HG03097 (cell line): ENCODE measurements at regions not wholly inside any gene's neighbourhood (a gene's known extent, or its start where the extent isn't known, plus 50 kb on each side); places are given as distances from the start of the nearest gene placed in this dataset.
"Not testable (repeated sequence)": the region's sequence is repeated elsewhere in the genome, so short reads cannot be mapped to it uniquely, and the experiment has no call there.

ENCODE experiments used
- ATAC-seq: cut with Tn5 transposase; IDR thresholded peaks from one replicate; pipeline ENCODE4 v1.9.1; 2021; ENCODE audit not compliant: unreplicated experiment, low FRiP score

DNA sequence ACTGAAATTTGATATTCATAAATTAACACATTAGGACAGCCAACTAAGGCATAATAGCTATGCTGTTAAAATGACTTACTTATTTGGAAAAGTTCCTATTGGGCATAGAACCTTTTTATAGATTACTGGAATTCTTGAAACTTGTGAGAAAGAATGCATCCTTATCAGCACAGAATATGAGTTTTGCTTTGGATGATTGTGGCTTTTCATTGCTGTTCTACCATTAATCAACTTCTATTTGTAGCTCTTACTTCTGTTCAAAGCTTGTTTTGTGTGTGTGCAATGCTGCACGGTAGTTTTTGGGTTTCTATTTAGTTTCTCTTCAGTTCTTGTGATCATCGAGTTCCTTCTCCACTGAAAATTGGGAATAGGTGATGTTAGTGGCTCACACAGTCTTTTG is 152.4 kb upstream of the PELI2 start:
- no peak for ATAC-seq

DNA sequence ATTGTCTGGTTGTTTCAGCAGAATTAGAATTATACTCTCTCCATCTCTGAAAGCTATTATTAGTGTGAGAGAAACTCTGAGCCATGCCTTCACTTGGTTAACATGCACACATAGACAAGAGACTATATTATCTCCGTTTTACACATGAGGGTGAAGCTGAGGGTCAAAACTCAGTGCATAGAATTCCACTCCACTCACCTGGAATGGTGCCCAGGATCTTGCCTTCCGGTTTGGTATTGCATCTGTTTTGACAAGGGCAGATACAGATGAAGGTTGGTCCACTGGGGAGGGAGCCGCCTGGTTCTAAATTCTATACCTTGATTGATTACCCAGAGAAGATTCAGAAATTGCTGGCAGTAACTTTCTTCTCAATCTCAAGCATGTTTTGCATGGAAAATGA is 149.5 kb upstream of the PELI2 start:
- ATAC-seq = no peak

DNA sequence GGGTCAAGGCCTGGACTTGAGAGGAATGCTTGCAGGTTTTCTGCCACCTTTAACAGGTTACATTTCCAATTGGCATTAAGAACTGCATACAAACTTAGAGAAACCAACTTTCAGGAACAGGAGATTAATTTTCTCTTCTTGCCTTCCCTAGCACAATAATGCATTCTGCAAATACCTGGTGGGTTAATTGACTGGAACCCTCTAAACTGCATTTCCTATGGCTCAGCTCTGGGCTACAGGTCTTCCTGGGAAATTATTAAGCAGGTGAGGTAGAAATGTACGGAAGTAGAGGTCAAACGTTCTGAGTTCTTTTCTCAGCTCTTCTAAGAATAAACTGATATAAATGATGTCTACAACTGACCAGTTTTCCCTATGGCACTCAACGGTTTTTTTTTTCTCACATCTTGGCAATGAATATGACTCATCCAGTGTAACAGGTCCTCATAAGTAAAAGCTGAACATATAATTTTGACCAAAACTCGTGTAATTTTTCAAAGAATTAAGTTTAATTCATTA is 144.9 kb upstream of the PELI2 start:
- ATAC-seq = no peak

DNA sequence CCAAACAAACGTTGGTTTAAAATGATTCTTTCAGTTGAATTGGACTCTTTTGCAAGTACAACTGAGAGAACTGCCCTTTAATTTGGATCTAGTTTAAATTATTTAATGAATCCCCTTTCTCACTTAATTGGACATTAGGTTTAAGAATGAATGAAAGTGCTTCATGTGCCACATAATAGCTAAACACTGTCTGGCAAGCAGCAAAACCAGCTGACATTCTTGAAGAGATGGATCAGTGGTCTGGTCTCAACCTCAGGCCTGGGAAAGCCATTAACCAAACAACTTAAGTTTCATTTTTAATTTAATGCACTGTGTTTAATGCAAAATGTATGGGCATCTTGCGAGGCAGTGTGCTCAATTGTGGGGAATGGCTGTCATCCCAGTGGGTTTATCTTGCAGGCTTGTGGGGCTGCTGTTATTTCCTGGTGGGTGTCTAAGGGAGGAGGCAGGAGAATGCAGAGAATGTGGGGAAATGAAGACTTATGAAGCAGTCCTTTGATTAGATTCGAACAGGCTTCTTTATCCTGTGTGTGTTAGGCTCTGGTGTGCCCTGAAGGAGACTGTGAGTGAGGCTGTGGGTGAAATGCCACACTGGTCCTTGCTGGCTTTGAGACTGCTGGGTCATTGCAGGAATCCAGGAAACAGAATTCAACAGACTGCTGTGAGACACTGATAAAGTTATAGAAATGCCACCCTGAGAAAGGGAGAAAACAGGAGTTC is 144.1 kb upstream of the PELI2 start:
- ATAC-seq = no peak

DNA sequence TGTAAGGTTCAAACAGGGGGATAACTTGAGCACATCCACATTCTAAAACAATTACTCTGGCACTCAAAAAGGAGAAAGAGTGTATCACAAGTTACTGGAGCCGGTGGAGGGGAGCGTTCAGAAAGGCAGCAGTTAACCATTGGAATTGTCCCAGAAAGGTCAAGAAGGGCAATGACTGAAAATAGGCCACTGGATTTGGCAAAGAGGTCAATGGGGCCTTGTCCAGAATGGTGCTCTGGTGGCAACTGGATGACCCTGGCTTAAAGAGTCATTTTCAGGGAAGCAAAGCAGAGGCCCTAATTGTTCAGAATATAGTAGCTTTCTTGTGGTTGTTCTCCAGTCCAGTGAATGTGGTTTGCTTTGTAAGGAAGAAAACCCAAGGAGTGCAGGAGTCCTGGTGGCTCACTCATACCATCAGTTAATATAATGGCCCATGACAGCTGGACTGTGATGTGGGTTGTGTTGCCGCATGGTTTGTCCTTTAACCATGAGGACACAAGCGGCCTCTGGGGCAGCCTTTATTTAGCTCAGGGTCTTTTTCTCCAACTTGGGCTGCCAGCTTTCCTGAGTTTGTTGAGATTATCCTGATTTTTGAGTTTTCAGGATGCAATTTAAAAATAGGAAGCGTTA is 142.8 kb upstream of the PELI2 start:
- no peak for ATAC-seq

DNA sequence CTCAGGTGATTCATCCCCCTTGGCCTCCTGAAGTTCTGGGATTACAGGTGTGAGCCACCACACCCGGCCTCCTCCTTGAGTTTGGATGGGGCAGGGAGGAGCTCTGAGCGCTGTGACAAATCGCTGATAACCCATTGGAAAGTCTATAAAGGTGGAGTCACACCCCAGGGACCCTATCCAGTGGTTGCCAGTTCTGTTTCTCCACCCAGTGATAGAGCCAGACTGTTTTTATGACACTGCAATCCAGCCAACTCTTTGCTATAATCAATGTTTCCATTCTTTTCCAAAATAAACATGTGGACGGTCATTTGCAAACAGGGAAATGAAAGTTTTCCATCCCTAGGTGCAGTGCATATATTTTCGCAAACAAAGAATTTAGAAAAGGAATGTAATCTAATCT is 142.0 kb upstream of the PELI2 start:
- ATAC-seq = no peak

DNA sequence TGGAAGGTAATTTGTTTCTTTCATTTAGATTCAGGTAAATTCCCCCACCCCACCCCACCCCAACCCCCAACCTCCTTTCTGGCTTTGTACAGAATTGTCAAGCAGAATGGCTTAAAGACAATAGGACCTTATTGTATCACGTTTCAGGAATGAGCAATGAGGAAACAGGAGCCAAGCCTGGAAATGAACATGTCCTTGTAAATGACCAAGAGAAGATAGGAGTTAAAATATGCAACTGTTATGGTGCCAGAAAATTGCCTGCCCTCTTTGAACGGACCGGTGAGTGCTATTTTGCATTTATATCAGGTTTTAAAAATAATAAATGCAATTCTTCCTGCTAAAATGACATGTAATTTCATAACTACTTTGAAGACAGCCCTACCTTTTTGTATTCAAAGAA is 141.6 kb upstream of the PELI2 start:
- no peak for ATAC-seq

DNA sequence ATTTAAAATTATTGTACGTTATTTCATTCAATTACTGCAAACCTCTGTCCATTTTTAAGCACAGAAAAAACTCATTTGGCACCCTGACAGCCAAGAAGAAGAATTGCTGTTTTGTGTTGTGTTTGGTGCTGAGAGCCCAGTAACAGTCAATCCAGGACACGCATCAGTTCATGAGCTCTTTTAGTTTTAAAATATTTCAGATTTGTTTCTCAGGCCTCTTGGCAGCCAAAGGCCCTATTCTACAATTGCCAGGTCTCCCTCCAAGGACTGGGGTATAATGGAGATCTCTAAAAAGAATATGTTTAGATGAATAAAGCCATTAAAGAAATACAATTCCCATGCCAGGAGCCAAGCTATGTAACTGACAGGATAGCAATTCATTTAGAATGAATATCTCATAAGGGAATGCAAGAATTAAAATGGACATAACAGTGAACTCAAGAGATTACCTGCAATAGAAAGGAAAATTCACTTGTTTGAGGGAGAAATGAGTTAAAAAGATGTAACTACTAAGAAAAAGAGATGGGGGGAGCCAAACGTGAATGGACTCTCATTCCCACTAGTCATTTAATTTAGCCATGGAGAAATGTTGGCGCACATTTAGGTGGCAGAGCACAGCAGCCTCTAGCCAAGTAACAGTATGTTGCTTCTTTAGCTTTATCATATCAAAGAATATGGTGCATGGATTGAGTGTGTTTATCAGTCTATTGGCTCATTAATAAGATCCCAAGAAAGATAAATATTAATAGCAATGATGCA is 140.6 kb upstream of the PELI2 start:
- ATAC-seq = no peak

DNA sequence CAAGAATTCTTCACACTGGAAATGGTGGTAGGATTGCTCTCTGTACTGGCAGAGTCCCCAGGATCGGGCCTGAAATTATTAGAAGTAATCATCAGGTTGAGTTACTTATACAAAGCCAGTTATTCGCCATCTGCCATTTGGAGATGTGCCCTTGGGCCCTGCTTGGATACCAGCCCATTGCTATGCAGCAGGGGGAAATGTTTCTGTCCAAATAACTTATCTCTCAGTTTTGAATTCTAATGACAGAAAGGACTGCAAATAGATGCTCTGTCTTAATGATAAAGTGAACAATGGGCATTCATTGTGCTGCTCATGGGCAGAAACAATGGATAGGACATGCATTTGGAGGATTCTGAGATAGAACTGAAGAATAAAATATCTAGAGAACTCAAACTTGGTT is 139.1 kb upstream of the PELI2 start:
- ATAC-seq = no peak

DNA sequence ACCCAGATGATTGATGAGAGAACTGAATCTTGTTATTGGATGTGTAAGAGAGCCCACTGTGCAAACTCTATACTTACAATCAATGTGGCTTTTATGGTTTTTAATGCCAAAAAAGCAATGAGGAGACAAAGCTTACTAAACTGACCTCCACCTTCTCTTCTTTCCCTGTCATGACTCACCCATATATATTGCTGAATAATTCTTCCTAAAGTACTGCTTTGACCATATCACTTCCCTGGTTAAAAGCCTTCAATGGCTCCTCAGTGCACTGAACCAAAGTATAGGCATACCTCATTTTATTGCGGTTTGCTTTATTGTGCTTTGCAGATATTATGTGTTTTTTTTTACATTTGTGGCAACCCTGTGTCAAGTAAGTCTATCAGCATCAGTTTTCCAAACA is 138.4 kb upstream of the PELI2 start:
- no peak for ATAC-seq

DNA sequence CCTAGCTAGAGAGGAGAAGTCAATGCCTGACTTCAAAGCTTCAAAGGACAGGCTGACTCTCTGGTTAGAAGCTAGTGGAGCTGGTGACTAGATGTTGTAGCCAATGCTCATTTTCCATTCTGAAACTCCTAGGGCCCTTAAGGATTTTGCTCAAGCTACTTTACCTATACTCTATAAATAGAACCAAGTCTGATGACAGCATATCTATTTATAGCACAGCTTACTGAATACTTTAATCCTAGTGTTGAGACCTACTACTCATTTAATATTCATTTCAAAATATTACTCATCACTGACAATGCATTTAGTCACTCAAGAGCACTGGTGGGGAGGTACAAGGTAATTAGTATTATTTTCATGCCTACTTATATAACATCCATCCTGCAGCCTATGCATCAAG is 137.2 kb upstream of the PELI2 start:
- no peak for ATAC-seq

DNA sequence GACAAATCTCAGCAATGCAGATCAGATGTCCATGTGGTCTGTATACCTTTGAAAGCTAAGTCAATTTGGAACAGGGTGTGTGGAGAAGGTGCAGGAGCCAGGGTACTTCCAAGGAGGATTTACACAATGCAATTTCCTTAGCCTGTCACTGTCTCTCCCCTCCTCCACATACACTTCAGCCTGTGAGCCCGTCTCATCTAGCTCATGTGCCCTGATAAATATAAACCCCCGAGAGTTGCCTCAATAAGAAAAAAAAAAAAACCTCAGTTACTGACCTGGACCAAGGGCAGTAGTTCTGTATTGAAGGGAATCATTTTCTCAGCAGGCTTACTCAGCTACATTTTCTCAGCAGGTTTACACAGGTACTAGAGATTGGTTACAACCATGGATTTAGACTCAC is 132.1 kb upstream of the PELI2 start:
- ATAC-seq = no peak

DNA sequence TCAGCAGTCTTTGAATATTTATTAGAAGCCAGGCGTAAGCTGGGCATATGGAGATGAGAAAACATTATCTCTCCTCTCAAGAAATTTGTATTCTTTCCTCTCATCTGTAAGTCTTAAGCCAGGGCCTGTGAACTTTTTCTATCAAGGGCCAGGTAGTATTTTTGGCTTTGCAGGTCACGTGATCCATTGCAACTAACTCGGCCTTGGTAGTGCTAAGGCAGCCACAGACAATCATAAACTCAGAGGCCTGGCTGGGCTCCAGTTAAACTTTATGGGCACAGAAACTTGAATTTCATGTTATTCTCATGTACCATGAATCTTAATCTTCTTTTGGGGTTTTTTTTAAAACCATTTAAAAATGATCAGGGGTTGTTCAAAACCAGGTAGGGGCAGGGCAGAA is 117.4 kb upstream of the PELI2 start:
- ATAC-seq = no peak

DNA sequence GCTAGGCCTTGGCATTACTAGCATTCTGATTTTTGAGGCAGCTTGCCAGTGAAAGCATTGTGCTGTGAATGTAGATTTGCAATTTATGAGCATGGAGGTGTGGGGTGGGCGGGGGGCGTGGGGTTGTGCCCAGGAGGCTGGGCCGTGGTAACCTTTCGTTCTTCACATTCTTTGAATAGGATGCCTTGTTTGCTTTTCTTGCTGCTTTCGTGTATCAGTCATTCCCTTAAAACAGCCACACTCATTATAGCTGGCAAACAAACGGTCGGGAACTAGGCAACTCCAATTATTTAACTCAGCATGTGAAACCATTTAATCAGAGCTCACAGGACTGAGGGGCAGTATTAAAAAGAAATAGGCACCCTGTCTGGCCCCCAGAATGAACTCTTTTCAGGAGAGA is 115.9 kb upstream of the PELI2 start:
- no peak for ATAC-seq

DNA sequence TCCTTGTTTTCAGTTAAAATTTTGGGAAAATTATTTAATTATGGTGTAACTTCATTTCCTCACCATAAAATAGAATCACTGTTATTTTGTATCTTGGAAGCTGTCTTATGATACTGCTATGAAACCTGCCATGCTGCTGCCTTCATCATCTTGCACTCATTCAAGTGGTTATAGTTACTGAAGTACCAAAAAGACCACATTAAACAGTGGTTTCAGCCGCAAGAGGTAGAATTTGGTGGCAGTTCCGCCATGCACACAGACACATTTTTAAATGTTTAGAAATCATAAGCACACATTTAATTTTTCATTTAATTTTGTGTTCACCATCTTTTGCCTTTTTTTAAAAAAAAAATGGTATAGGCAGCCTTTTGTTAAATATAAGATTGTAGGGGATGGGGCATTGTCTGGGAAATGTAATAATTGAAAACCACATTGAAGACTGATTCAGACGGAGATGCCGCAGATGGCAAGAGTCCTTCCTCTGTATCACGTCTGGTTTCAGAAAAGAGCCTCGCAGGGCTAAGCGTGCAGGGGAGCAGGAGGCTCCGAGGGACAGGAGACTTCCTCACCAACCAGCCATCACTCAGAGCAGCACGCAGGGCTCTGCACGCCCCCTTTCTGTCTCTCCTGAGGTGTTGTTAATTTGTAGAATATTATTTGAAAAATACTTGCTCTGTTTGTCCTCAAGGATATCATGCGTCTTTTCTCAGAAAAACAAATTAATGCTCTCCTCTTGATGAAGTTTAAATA is 115.2 kb upstream of the PELI2 start:
- ATAC-seq = peak; percentile 72

DNA sequence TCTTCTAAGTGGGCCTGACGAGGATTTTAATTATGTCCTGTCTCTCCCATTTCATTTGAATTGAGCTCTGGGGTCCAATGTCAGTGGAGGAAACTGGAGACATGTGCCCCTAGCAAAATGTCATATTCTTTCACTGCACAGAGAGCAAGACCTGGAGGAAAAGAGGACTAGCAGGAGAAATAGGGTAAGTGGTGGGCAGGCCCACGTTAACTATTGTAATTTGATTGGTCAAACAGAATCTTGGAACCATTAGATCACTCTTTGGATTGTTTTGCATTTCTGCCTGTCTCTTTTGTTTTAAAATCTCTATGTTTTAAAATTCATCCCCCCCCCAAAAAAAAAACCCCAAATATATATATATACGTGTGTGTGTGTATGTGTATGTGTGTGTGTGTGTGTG is 113.9 kb upstream of the PELI2 start:
- ATAC-seq = no peak

DNA sequence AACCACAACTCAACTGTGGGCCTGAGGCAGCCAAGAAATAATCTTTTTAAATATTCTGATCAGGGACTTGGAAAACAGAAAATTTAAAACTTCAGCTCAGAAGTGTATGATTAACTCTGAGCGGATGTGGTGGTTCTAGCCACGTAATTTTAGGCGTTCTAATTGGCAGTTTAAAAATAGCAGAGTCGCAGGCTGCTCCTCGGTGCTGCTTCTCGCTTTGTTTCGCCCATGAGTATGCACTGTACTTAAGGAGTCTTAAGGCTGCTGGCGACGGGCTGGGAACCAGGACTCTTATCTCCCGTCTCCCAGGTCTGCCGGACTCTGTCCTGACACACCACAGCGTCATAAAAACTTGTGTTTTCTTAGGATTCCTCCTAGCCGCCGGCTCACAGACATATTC is 113.4 kb upstream of the PELI2 start:
- peak; percentile 56 for ATAC-seq

DNA sequence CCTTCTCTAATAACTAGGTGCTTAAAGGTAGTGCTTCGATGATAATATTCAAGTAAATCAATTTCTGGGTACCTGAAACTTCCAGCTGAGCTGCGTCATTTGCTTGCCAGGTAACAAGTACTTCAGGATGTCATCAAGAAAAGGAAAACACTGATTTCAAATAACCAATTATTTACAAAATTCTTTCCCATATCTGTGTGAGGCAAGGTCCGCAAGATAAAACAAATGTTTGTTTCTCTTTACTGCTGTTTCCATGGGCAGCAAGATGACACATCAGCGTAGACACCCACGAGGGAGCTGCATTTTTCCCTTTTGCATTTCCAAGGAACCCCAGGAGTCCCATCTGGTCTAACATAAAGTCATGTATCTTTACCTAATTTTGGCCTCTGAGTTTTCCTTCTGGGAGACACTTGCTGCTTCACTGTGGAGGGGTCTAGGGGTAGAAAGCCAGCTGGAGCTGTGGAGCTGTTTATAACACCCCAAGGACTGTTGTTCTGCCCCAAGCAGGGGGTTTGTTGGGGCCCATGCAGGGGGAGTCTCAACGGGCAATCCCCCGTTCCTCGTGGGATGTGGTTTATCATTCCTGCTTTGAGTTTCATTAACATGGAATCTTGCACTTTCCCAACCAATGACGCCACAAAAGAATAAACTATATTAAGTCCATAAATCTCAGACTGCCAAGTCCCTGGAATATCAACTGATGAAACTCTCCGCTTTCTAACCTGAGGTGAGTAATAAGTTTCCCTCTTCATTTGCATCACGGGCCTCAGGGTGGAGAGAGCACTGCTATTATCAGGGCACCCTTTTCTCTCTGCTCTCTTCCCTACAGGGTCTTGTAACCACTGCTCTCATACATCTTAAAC is 112.8 kb upstream of the PELI2 start:
- no peak for ATAC-seq

DNA sequence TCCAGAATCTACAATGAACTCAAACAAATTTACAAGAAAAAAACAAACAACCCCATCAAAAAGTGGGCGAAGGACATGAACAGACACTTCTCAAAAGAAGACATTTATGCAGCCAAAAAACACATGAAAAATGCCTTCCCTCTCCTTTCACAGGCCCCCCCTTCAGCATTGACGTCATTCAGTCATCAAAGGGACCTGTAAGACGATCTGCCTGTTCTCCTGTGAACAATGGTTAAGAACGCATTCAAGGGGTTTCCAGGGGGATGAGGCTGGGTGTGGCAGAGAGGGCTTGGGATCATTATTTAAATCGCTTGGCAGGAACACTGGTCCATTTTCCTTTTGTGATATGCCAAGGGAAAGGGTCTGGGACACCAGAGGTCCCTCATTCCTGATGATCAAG is 110.7 kb upstream of the PELI2 start:
- ATAC-seq = not testable (repeated sequence)

DNA sequence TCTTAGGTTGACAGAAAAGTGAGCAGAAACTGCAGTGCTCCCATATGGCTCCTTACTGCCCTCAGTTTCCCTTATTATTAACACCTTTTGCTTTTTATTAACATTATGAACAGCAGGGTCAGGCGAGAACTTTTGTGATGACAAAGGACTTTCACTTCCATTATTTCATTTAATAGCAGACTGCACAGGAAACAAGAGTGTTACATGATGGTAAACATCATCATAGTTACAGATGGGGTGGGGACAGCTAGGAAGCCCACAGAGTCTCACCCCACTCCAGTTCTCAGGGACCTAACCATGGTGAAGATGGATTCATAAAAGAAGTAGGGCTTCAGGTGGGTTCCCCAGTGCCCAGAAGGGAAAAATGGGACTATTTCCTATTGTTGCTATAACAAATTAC is 110.1 kb upstream of the PELI2 start:
- no peak for ATAC-seq
